HepG2 (cell line): ENCODE measurements at regions not wholly inside any gene's neighbourhood (a gene's known extent, or its start where the extent isn't known, plus 50 kb on each side); places are given as distances from the start of the nearest gene placed in this dataset.

Experiments
- ATAC-seq: fragments of 200-7000 bp; cut with Tn5 transposase; 3 replicates; pipeline ENCODE4 v1.9.1; 2020; ENCODE audit warnings: mild to moderate bottlenecking, moderate library complexity
- BruUV-seq: library from RNA; stranded (reverse); fragments of 400-500 nt; replicated peaks from 2 replicates; lab custom pipeline; 2021; lab: Mats Ljungman, UMichigan
- CTCF ChIA-PET: fragments of 300-600 bp; formaldehyde crosslinking; extraction: SDS; loops from one replicate; lab custom pipeline; 2021; ENCODE audit warnings: low total read pairs, inconsistent platforms, low intra/inter-chr PET ratio; lab: Yijun Ruan, JAX
- POLR2A ChIA-PET: fragments of 350-600 bp; sonication (Branson Sonifier 250); formaldehyde crosslinking; loops from one replicate; lab custom pipeline; 2020; ENCODE audit warnings: antibody characterized with exemption, inconsistent platforms; lab: Yijun Ruan, JAX
- DNase-seq: peaks from one replicate; pipeline ENCODE4 v3.0.0-alpha.2; 2015; ENCODE audit warnings: low spot score
- FAIRE-seq: peaks from 3 replicates; lab custom pipeline; 2011; peaks lifted over from hg19 to GRCh38; lab: Jason Lieb, UNC
- H2AFZ ChIP-seq: one replicate; pipeline ENCODE4 v1.6.1; 2011; ENCODE audit warnings: low read length, inconsistent platforms
- H3K27ac ChIP-seq: fragments of 300-600 bp; 3 replicates; pipeline ENCODE4 v1.8.0; 2011; ENCODE audit warnings: mixed run types, mild to moderate bottlenecking, mixed read lengths, low read length, inconsistent platforms; ENCODE audit not compliant: insufficient read depth; ENCODE audit errors: extremely low read length
- H3K27me3 ChIP-seq, 2 experiments: fragments of 200-600 bp in 1 of 2; 2 replicates in 1 of 2; 3 replicates in 1 of 2; pipeline versions ENCODE4 v1.6.0 to v1.8.0; 2011; ENCODE audit warnings: low read length in 2 of 2, mild to moderate bottlenecking in 2 of 2, moderate library complexity in 2 of 2, inconsistent platforms in 1 of 2; ENCODE audit not compliant: insufficient read depth in 2 of 2, control insufficient read depth in 1 of 2
- H3K36me3 ChIP-seq, 2 experiments: fragments of 200-600 bp in 1 of 2; replicated peaks in 1 of 2; 2 replicates in 1 of 2; 3 replicates in 1 of 2; pipeline versions ENCODE4 v1.5.1 to v1.8.0; 2011; ENCODE audit warnings: low read length in 2 of 2, inconsistent platforms in 1 of 2; ENCODE audit not compliant: insufficient read depth in 2 of 2, control insufficient read depth in 1 of 2
- H3K4me1 ChIP-seq: 2 replicates; pipeline ENCODE4 v1.5.1; 2012; ENCODE audit warnings: low read length, inconsistent platforms; ENCODE audit not compliant: insufficient read depth
- H3K4me2 ChIP-seq: 2 replicates; pipeline ENCODE4 v1.6.0; 2011; ENCODE audit warnings: low read depth, low read length, inconsistent platforms
- H3K4me3 ChIP-seq, 3 experiments: fragments of 200-600 bp in 1 of 3; sonication (generic), shearing (Covaris generic) in 1 of 3; replicated peaks in 1 of 3; 2 replicates each; pipeline ENCODE4 v1.5.1; 2011 to 2016; ENCODE audit warnings: low read length in 3 of 3, inconsistent platforms in 2 of 3, low read depth in 2 of 3, mild to moderate bottlenecking in 2 of 3, control low read depth in 1 of 3, mixed read lengths in 1 of 3; ENCODE audit not compliant: insufficient read depth in 1 of 3
- H3K79me2 ChIP-seq: one replicate; pipeline ENCODE4 v1.6.1; 2011; ENCODE audit warnings: low read length, inconsistent platforms; ENCODE audit not compliant: insufficient read depth
- H3K9ac ChIP-seq: 2 replicates; pipeline ENCODE4 v1.6.0; 2011; ENCODE audit warnings: mild to moderate bottlenecking, low read depth, low read length, inconsistent platforms; ENCODE audit not compliant: insufficient read depth
- H3K9me3 ChIP-seq: 2 replicates; pipeline ENCODE4 v1.5.1; 2012; ENCODE audit warnings: mild to moderate bottlenecking, low read length
- H4K20me1 ChIP-seq: 2 replicates; pipeline ENCODE4 v1.6.0; 2011; ENCODE audit warnings: inconsistent platforms, mild to moderate bottlenecking, low read length, moderate library complexity; ENCODE audit not compliant: insufficient read depth
- ELF1 ChIP-seq: sonication (generic); formaldehyde crosslinking; IDR thresholded peaks from 2 replicates; pipeline ENCODE4 v1.4.0; 2020; ENCODE audit warnings: missing genetic modification reagents
- ETV5 ChIP-seq: IDR thresholded peaks from 2 replicates; pipeline ENCODE4 v1.6.1; 2018; ENCODE audit warnings: missing biosample characterization, missing genetic modification reagents, inconsistent platforms, borderline replicate concordance
- GABPB1 ChIP-seq: IDR thresholded peaks from 2 replicates; pipeline ENCODE4 v1.6.1; 2016; ENCODE audit warnings: mild to moderate bottlenecking, missing genetic modification reagents, moderate library complexity, missing compliant biosample characterization
- GLI4 ChIP-seq: sonication (generic); formaldehyde crosslinking; IDR thresholded peaks from 2 replicates; pipeline ENCODE4 v1.5.1; 2020; ENCODE audit warnings: missing genetic modification reagents, mild to moderate bottlenecking, moderate library complexity, borderline replicate concordance
- HHEX ChIP-seq: IDR thresholded peaks from 2 replicates; pipeline ENCODE4 v1.6.1; 2016; ENCODE audit warnings: control low read depth
- KLF11 ChIP-seq: IDR thresholded peaks from 2 replicates; pipeline ENCODE4 v1.6.1; 2016; ENCODE audit warnings: missing compliant biosample characterization
- MAZ ChIP-seq, 2 experiments: sonication (generic) in 1 of 2; formaldehyde crosslinking in 1 of 2; IDR thresholded peaks; 2 replicates each; pipeline versions ENCODE4 v1.5.0 to v1.6.1; 2012 to 2020; ENCODE audit warnings: low read depth in 2 of 2, mild to moderate bottlenecking in 2 of 2, borderline replicate concordance in 1 of 2, improper control_type of control experiment in 1 of 2, low read length in 1 of 2, missing genetic modification reagents in 1 of 2, moderate library complexity in 1 of 2
- MEIS2 ChIP-seq: sonication (generic); formaldehyde crosslinking; IDR thresholded peaks from 2 replicates; pipeline ENCODE4 v1.9.0; 2021; ENCODE audit warnings: mild to moderate bottlenecking, missing genetic modification reagents
- PLSCR1 ChIP-seq: sonication (generic); formaldehyde crosslinking; IDR thresholded peaks from 2 replicates; pipeline ENCODE4 v1.5.0; 2020; ENCODE audit warnings: missing genetic modification reagents, mild to moderate bottlenecking, borderline replicate concordance
- POGK ChIP-seq: sonication (generic); formaldehyde crosslinking; conservative IDR thresholded peaks from 2 replicates; pipeline ENCODE4 v1.8.0; 2022; ENCODE audit warnings: mild to moderate bottlenecking, moderate library complexity, missing genetic modification reagents
- PRDM4 ChIP-seq: sonication (generic); formaldehyde crosslinking; IDR thresholded peaks from 2 replicates; pipeline ENCODE4 v1.9.0; 2021; ENCODE audit warnings: missing genetic modification reagents, borderline replicate concordance
- RCOR2 ChIP-seq: IDR thresholded peaks from 2 replicates; pipeline ENCODE4 v1.6.1; 2016; ENCODE audit warnings: missing biosample characterization, missing genetic modification reagents
- TCF12 ChIP-seq, 2 experiments: fragments of 450-650 bp in 1 of 2; sonication (generic) in 1 of 2; formaldehyde crosslinking in 1 of 2; IDR thresholded peaks; 2 replicates each; pipeline versions ENCODE4 v1.6.1 to v1.8.0; 2017 to 2022; ENCODE audit warnings: antibody characterized with exemption in 1 of 2, mild to moderate bottlenecking in 1 of 2, missing genetic modification reagents in 1 of 2, moderate library complexity in 1 of 2
- TOE1 ChIP-seq: sonication (generic); formaldehyde crosslinking; IDR thresholded peaks from 2 replicates; pipeline ENCODE4 v1.4.0; 2020; ENCODE audit warnings: mild to moderate bottlenecking, missing genetic modification reagents
- ZNF484 ChIP-seq: sonication (generic); formaldehyde crosslinking; IDR thresholded peaks from 2 replicates; pipeline ENCODE4 v1.5.1; 2020; ENCODE audit warnings: mild to moderate bottlenecking, low read depth, missing genetic modification reagents, borderline replicate concordance
- ZNF549 ChIP-seq: sonication (generic); formaldehyde crosslinking; IDR thresholded peaks from 2 replicates; pipeline ENCODE4 v1.5.0; 2020; ENCODE audit warnings: missing genetic modification reagents
- ZNF891 ChIP-seq: sonication (generic); formaldehyde crosslinking; IDR thresholded peaks from 2 replicates; pipeline ENCODE4 v1.5.0; 2020; ENCODE audit warnings: mild to moderate bottlenecking, missing genetic modification reagents
- ZSCAN31 ChIP-seq: sonication (generic); formaldehyde crosslinking; IDR thresholded peaks from 2 replicates; pipeline ENCODE4 v1.5.0; 2020; ENCODE audit warnings: low read depth, mild to moderate bottlenecking, missing genetic modification reagents
- WGBS: methylation state at CpG from one replicate; pipeline ENCODE4 v1.1.6; 2017; ENCODE audit warnings: low lambda C conversion rate; 5-methylcytosine and 5-hydroxymethylcytosine counted together
- in situ Hi-C: cut with HindIII; loops from 2 replicates; pipeline ENCODE4 v1.10.0; 2017; ENCODE audit warnings: low pct_unique_long_range_greater_than_20kb; ENCODE audit not compliant: extremely low pct_ligation_motif_present
- intact Hi-C: fragments of 100-400 bp; cut with micrococcal nuclease; formaldehyde crosslinking; loops from one replicate; pipeline ENCODE4 v1.10.0; 2022; ENCODE audit not compliant: unreplicated experiment

- TF ChIP-seq RCOR2 (CRISPR knock-in tag) (no peak), GLI4 (no peak), ETV5 (no peak), MAZ (IDR thresholded peaks at IDR 0.05; ENCODE audit: borderline replicate concordance, low read depth, low read length) (no peak), MAZ (CRISPR knock-in tag; IDR thresholded peaks at IDR 0.05; ENCODE audit: low read depth) (no peak), ZSCAN31 (CRISPR knock-in tag) (no peak), MEIS2 (CRISPR knock-in tag) (no peak), PLSCR1 (CRISPR knock-in tag) (no peak), ELF1 (no peak), HHEX (CRISPR knock-in tag) (no peak), KLF11 (no peak), PRDM4 (no peak), TOE1 (CRISPR knock-in tag) (no peak), ZNF891 (CRISPR knock-in tag) (no peak), TCF12 (IDR thresholded peaks at IDR 0.05) (no peak), TCF12 (CRISPR knock-in tag; IDR thresholded peaks at IDR 0.05) (no peak), ZNF549 (no peak), POGK (CRISPR knock-in tag) (no peak), GABPB1 (CRISPR knock-in tag) (no peak), ZNF484 (CRISPR knock-in tag) (no peak)
- TF ChIP-seq, all 625 proteins: peak for 0
- H2AFZ ChIP-seq, result no peak overlapping the region
- H4K20me1 ChIP-seq, result no peaks in the 10 kb centered on the region
- no peak overlapping the region for H3K27ac ChIP-seq
- ChIA-PET CTCF (no interaction called here), POLR2A (no interaction called here)
- H3K36me3 ChIP-seq, result no peaks in the 10 kb centered on the region
- no peaks in the 10 kb centered on the region for H3K4me1 ChIP-seq
- no peaks in the 10 kb centered on the region for H3K27me3 ChIP-seq
- in situ Hi-C loops (no loop called here), intact Hi-C loops (no loop called here)
- H3K4me3 ChIP-seq, result no peak overlapping the region
- BruUV-seq, result no TSS peak
- H3K4me2 ChIP-seq, result no peak overlapping the region
- 31% methylated on average over 3 of the region's 3 CpGs for WGBS
- H3K9ac ChIP-seq, result no peak overlapping the region
- FAIRE-seq, result no peak
- no peaks in the 10 kb centered on the region for H3K79me2 ChIP-seq
- no peak for DNase-seq
- H3K9me3 ChIP-seq, result no peaks in the 10 kb centered on the region
- no peak for ATAC-seq
These were observed 87.0 kb upstream of the HS3ST3A1 start for GRCh38 chr17:13688716-13689115.
